ENCODE measurements at regions not wholly inside any gene's neighbourhood (a gene's known extent, or its start where the extent isn't known, plus 50 kb on each side); places are given as distances from the start of the nearest gene placed in this dataset.

DNA sequence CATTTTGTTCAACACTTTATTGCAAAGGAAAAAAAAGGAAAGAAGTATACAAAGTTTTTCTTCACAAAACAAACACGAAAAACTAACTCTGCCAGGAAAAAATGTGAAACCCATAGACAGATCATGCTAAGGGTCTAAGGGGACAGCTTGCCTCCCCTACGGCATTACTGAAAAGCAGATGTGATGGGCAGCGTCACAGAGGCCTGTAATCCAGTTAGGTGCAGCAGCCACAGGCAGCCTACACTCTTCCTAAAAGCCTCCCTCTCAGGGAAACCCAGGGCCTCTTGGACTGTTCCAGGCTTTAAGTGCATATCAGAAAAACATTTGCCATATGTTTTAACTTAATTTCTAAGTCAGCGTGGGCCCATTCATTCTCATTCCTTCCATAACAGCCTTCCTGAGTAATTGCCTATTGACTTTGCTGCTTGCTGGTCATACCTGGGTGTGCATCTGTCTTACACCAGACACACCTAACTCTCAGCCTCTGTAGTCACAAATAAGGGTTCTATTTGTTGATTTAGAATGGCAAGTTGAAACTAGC, 135.7 kb upstream of the SERP2 start:
- DNase-seq: no peak
- peaks cover 0 to 53% (median 25%) of the 10 kb centered on the region in 4 donors for H3K4me1 ChIP-seq
- H3K4me3 ChIP-seq: no peak overlapping the region
- TF ChIP-seq, protein P1, sequence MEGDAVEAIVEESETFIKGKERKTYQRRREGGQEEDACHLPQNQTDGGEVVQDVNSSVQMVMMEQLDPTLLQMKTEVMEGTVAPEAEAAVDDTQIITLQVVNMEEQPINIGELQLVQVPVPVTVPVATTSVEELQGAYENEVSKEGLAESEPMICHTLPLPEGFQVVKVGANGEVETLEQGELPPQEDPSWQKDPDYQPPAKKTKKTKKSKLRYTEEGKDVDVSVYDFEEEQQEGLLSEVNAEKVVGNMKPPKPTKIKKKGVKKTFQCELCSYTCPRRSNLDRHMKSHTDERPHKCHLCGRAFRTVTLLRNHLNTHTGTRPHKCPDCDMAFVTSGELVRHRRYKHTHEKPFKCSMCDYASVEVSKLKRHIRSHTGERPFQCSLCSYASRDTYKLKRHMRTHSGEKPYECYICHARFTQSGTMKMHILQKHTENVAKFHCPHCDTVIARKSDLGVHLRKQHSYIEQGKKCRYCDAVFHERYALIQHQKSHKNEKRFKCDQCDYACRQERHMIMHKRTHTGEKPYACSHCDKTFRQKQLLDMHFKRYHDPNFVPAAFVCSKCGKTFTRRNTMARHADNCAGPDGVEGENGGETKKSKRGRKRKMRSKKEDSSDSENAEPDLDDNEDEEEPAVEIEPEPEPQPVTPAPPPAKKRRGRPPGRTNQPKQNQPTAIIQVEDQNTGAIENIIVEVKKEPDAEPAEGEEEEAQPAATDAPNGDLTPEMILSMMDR (IDR thresholded peaks at IDR 0.05): no peak
- peak overlapping the region; percentile 88 to 91 for H3K27ac ChIP-seq
- H3K9me3 ChIP-seq: no peaks in the 10 kb centered on the region
- H3K36me3 ChIP-seq: no peaks in the 10 kb centered on the region
- no peaks in the 10 kb centered on the region for H3K27me3 ChIP-seq
- intact Hi-C loops (cut with DNase I; ENCODE audit: low total_unique reads): loop anchor here (5.0 to 10.0 kb wide), 3 partner anchors 67 to 199 kb away; no protein-coding TSS in a partner anchor

DNA sequence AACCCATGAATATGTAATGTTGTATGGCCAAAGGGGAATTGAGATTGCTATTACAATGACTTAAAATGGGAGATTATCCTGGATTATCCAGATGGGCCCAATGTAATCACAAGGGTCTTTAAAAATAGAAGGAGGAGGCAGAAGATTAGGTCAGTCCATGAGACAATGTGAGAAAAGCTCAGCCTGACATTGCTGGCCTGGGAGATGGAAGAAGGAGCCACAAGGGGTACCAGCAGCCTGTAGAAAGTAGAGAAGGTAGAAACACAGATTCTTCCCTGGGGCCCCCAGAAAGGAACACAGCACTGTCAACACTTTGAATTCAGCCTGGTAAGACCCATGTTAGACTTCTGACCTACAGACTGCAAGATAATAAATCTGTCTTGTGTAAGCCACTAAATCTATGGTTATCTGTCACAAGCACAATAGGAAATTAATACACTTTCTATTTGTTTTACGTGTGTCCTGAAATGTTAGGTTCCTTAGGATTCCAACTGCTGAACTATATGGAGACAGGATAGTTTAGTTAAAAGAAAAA, 132.9 kb upstream of the SERP2 start:
- intact Hi-C loops (cut with DNase I; ENCODE audit: low total_unique reads): no loop called here
- no peaks in the 10 kb centered on the region for H3K9me3 ChIP-seq
- DNase-seq: no peak

DNA sequence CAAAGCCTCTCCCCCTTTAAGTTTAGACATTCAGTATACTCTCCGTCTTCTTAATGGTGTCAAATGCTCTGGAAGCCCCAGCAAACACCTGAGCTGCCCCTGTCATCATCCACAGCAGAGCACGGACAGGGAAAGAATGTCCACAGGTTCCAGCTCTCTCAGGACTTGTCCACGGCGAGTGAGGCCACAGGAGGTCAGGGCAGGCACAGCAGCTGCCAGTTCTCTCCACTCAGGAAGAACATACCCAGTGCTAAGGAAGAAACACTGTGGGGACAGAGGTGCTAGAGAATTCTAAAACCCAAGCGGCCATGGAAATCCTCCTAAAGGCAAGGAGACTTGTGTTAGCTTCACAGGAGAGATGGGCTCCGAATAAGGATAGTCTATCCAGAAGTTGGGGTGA, 132.0 kb upstream of the SERP2 start:
- intact Hi-C loops (cut with DNase I; ENCODE audit: low total_unique reads): no loop called here
- H3K27ac ChIP-seq: no peak overlapping the region
- TF ChIP-seq, protein P1 (IDR thresholded peaks at IDR 0.05): no peak
- H3K4me1 ChIP-seq: peaks cover 0 to 20% (median 13%) of the 10 kb centered on the region in 4 donors
- H3K9me3 ChIP-seq: no peaks in the 10 kb centered on the region
- H3K4me3 ChIP-seq: no peak overlapping the region
- H3K27me3 ChIP-seq: no peaks in the 10 kb centered on the region
- no peaks in the 10 kb centered on the region for H3K36me3 ChIP-seq
- DNase-seq: no peak

More for the DNA sequence above, 132.9 kb upstream of the SERP2 start:
- Histone ChIP-seq H3K36me3 (no peaks in the 10 kb centered on the region), H3K4me1 (peaks cover 0 to 29% (median 22%) of the 10 kb centered on the region in 4 donors), H3K27ac (no peak overlapping the region), H3K4me3 (no peak overlapping the region), H3K27me3 (no peaks in the 10 kb centered on the region)
- TF ChIP-seq, protein P1 (IDR thresholded peaks at IDR 0.05): no peak

DNA sequence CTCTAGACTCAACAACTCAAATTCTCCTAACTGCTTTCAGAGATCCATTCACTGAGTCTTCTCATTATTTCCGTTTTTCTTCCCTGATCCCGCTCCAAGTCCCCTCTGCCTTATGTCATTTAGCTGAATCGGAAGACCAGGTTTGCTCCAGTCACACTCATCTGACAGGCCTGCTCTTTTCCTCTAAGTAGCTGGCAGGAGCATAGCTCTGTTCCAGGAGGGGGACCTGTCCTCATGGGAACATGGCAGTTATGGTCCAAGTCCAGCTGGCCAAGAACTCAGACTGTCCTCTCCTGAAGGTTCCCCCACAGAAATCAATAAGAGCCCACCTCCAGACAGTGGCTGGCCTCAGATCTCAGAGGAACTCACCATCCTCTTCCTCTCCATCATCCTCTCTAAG, 130.9 kb upstream of the SERP2 start:
- no peak overlapping the region for H3K4me3 ChIP-seq
- intact Hi-C loops (cut with DNase I; ENCODE audit: low total_unique reads): no loop called here
- no peaks in the 10 kb centered on the region for H3K36me3 ChIP-seq
- DNase-seq: no peak
- no peaks in the 10 kb centered on the region for H3K27me3 ChIP-seq
- H3K27ac ChIP-seq: no peak overlapping the region
- no peaks in the 10 kb centered on the region for H3K9me3 ChIP-seq
- TF ChIP-seq, protein P1 (IDR thresholded peaks at IDR 0.05): no peak
- peaks cover 0 to 10% (median 7%) of the 10 kb centered on the region in 4 donors for H3K4me1 ChIP-seq

DNA sequence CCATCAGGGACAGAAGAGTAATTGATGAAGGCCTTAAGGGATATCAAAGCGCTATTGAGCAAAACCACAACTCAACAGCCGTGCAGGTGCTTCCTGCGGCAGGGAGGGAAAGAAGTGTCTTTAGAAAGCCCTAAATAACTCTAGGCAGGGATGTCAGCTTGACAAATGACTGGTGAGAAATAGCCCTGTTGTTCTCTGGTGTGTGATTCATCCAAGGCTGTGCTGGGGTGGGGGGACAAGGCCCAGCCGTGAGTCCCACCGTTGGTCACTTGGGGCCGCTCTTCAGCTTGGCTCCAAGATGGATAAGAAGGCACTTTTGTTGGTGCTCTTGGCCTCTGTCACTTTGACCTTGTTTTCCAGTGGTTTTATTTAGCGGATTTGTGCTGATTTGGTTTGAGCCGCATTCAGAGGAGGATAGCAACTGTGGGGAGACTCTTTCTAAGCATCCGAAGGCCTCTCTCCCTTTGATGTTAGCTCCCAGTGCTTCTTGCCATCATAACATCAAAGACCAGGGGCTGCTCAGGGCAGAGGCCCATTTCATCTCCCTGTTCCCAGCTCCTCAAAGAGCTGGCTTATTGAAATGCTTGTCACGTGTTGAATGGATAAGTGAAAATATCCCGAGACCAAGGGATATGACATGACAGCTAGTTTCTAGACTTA, 130.3 kb upstream of the SERP2 start:
- TF ChIP-seq, protein P1 (IDR thresholded peaks at IDR 0.05): no peak
- Histone ChIP-seq H3K27me3 (no peaks in the 10 kb centered on the region), H3K4me3 (no peak overlapping the region), H3K9me3 (no peaks in the 10 kb centered on the region), H3K4me1 (peaks cover 0 to 6% (median 2%) of the 10 kb centered on the region in 4 donors), H3K36me3 (no peaks in the 10 kb centered on the region), H3K27ac (no peak overlapping the region)
- no peak for DNase-seq
- intact Hi-C loops (cut with DNase I; ENCODE audit: low total_unique reads): no loop called here

Measured in tibial artery (tissue), 4 donors.